HG02852 (cell line): ENCODE measurements at regions not wholly inside any gene's neighbourhood (a gene's known extent, or its start where the extent isn't known, plus 50 kb on each side); places are given as distances from the start of the nearest gene placed in this dataset.

ENCODE experiments used
- ATAC-seq: cut with Tn5 transposase; IDR thresholded peaks from one replicate; pipeline ENCODE4 v1.9.1; 2021; ENCODE audit warnings: mild to moderate bottlenecking, moderate library complexity; ENCODE audit not compliant: unreplicated experiment

DNA sequence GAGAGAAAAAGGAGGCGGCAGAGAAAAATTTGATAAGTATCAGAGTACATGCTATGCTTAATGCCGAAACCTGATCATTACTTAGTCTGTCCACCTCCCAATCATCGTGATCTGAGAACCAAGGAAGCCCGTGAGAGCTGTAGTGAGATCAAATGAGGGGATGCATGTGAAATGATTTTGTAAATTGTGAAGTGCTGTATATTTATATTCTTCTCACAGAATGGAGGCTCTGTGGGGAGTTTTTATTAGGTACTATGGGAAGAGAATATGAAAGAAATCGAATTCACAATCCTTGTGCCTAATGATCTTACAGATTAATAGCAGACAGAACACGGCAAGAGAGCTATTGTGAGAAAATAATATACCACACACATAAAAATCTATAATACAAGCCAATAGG is 115.5 kb downstream of the LYPLAL1 start:
- no peak for ATAC-seq

DNA sequence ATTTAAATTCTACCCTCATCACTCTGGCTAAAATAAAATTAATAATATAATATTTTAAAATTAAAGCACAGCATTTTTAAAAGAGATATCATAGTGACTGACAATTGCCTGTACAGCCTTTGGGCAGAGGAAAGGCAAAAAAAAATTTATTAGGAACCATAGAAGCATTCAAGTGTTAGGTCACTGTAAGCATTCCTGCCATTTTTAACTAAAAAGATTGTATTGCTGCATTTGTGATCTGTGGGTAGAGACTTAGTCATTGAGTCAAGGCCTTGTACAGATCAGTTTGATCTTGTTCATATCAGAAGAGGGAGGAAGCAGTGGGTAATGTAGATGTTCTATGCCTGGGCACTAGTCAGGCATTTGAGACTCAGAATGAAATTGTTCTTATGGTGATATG is 109.9 kb downstream of the LYPLAL1 start:
- ATAC-seq = no peak

DNA sequence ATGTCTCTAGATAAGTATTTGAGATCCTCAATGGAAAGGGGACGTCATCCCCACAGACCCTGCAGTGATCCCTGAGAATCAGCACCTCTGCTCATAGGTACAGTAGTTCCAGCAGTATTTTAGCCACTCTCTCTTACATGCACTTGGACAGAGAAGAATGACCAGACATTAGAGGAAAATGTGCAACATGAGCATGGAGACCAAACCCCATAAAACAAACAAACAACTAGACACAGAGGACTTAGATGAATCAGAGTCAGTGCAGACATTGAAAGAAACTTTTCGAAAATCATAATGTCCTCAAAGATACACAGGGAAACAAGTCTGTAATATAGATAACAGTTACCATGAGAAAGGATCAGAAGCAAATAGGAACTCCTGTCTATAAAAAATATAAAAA is 108.2 kb downstream of the LYPLAL1 start:
- ATAC-seq = no peak

DNA sequence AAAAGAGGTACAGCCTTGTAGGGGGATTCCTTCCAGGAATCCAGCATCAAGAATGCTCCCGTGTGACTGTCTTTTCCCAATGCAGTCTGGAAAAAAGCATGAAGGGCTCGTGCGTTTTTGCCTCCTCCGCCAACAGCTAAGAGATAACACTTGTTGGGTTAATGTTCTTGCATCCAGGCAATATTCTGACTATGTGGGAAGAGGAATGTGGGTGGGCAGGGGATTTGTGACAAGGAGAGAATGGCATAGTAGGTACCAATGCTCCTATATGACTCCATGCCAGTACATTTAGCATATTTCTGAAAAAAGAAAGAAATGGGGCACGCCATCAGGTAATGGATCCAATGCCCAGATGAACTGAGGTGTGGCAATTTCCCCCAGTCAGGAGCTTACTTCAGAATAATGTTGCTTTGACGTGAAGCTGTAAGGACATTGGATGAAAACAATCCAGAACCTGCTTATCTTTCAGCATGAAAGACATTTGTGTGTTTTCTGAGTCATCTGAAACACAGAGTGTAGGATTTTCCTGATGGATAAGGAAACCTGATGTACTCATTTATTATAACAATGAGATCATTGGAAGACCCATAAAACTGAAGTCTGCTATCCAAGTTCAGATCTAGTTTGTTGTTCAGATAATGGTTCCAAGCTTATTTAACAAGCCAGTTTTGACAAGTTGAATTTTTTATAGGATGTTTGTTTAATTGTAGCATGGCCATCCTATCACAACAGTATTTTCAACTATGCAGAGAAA is 105.5 kb downstream of the LYPLAL1 start:
- no peak for ATAC-seq

DNA sequence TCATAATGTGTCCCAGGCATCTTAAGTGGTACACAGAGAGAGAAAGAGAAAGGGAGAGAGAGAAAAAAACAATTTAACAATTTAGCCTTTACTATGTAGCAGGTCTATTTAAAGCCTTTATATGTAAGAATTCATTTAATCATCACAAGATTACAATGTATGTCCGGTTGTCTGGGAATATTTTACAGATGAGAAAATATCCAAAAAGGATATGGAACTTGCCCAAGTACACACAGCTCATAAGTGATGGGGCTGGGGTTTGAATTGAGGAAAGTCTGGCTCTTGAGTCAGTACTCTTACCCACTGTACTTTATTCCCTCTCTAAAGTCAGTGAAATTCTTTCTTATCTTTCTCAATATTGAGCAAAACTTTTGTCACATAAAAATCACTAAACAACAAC is 104.6 kb downstream of the LYPLAL1 start:
- ATAC-seq = no peak

DNA sequence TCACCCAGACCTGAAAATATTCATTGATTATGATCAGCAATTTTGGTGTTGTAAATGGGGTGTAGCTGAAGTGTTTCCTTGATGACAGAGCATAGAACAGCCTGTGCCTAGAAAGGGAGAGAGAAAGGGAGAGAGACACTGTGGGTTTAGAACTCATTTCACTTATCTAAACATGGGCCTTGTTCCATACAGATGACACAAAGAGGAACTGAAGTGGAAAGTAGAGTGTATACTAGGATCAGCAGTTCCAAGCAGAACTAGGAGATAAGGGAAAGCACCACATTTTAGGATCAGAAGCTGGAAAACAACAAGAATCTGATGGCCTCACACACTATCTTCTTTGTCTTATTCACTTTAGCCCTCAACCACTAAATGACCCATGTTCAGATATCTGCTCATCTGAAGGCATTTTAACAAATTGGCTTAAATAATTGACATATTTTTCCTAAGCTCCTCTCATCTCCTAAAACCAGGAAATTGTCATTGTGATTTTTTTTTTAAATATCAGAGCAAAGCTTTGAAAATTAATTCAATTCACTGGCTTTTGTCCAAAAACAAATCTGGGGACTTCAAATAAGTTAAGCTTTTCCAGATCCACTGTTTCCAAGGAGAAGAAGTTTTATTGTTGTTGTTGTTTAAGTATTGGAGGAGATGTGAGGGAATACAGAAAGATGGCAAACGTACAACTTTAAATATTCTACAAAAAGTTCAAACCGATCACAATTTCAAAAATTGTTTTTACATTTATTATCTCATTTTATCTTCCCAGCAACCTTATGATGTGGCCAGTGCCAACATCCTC is 103.8 kb downstream of the LYPLAL1 start:
- no peak for ATAC-seq

DNA sequence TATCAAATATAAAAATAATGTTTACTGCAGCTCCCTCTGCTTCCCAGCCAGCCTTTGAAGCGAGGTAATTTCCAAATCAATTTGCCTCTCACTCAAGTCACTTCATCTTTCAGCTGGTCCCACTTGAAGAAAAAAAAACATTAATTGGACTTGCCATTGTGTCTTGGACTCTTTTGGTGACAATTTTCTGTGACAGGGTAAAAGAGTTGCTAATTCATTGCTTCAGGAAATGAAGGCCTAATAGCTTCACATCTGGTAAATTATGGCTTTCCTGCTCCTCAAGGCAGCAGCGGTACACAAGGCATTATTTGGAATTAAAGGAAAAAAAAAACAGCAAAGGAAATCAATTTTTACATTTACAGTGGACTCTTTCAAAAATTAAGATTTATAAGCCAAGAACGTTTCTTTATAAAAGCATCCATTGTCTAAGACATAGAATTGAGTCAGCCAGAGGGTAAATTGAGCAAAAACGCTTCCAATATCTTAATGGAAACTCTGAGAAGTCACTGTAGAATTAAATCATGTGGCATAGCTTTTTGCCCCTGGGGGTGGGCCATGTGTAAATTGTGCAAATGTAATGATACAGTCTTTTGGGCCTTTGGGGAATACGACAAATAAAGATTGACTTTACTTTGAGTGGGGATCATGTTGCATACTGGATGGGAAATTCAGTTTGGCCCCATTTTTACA is 102.5 kb downstream of the LYPLAL1 start:
- no peak for ATAC-seq

DNA sequence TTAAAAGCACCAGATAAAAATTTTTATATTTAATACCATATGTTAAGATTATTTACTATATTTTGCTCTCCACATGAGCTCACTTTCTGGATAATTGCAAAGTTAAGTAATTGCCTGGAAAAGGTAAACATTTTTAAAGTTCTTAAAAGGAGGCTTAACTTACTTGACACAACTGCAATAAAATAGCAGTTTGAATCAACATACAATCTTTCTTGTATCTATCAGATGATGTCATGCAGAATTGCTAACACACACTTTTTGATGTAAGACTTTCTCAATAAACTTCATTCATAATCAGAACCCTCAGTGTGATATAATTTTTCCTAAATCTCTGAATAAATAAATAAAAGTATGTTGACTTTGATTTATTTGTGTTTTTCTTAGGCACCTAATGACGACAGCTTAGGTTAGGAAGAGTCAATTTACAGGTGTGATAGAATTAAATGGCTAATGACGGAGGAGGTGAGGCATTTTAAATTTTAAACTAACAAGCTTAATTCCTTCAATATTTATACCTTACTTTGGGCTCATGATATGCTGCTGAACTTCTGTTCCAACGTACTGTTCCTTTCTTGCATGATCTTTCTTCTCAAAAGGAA is 99.5 kb downstream of the LYPLAL1 start:
- no peak for ATAC-seq

DNA sequence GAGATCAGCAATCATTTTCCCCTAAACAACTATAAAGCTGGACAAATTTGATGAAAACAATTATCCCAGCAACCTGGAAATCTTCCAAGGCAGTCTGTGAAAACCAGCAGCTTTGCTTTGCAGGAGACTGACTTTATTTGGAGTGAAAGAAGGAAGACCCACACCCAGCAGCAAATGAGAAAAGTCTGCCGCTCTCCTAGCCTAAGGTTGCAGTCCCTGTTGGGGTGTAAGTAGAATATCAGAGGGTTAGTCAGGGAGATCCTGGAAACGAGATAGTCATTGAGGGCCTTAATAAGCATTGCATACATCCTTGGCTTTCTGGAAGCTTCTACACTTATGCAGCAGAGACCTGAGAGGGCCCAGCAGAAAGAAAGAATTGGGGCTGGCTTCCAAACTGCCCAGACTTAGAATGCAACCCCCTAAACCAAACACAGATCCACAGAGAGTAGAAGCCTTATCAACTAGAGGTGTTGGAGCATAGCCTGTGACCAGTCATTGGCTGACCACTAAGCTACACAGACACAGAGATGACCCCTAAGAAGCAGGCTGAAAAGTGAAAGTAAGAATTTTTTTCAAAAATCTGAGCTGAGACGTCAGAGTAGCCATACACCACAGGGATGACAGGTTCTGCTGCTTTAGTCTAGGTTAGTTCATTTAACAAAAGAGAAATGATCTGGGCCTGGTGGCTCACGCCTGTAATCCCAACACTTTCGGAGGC is 98.3 kb downstream of the LYPLAL1 start:
- no peak for ATAC-seq

DNA sequence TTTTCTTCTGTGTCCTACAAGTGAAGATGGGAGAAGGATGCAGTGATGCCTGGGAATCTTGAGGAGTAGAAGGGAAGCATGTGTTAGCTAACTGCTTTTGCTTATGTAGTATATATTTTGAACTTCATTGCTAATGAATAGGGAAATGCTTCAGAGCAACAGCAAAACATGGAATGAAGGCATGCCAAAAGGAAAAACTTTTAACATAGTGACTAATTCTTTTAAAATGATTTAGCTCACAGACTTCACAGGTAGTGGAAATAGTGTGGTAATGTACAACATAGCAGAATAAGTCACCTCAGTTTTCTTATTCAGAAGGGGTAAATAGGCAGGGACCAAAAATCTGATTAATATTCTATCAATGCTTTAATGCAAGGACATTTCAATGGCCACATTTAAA is 95.5 kb downstream of the LYPLAL1 start:
- no peak for ATAC-seq

DNA sequence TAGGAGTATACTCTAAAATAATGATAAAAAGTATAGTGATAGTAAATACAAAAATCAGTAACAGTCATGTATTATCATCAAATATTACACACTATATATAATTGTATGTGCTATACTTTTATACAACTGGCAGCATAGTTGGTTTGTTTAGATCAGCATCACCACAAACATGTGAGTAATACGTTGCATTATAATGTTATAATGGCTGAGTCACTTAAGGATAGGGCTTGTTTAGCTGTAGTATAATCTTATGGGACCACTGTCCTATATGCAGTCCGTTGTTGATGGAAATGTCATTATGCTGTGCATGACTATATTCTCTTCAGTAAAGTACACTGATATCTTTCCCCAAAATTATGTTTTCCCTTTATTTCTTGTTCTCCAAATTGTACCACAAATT is 92.8 kb downstream of the LYPLAL1 start:
- no peak for ATAC-seq

DNA sequence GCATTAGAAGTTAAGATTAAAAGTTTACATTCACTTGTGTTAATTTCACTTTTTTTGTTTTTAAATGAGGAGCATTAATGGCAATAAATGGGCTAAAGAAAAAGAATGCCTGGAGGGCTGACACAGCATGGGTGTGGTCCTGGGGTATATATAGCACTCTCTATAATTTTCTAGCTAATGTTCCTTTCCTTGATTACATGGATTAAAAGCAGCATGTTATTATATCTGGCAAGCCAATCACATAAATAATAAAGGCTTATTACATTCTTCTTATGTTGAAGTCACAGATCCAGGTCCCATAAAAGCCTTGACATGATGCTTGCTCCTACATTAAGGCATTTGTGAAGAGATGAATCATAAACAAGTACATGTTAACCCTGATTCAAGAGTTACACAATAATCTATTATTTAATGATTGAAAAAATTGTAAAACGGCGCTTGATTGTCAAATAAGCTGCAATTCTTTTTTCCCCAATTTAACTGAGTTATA is 91.4 kb downstream of the LYPLAL1 start:
- ATAC-seq = no peak

DNA sequence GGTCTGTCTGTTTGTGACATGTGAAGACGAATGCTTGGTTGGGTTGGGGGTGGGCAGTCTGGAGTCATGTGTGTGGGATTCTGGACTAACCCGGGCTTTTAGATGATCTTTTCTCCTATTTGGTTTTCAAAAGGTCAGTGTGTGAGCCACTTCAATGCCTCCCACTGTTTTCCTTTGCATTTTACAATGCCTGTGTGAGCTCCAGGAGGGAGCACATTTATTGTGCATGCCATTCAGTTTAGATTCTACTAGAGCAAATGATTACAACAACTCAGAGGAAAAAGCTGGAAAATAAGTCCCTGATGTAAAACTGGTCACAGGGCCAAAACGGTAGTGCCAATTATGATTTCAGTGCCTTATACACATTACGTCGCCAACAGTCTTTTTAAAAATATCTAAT is 90.9 kb downstream of the LYPLAL1 start:
- ATAC-seq = no peak
